ENCODE measurements at regions not wholly inside any gene's neighbourhood (a gene's known extent, or its start where the extent isn't known, plus 50 kb on each side); places are given as distances from the start of the nearest gene placed in this dataset.

DNA sequence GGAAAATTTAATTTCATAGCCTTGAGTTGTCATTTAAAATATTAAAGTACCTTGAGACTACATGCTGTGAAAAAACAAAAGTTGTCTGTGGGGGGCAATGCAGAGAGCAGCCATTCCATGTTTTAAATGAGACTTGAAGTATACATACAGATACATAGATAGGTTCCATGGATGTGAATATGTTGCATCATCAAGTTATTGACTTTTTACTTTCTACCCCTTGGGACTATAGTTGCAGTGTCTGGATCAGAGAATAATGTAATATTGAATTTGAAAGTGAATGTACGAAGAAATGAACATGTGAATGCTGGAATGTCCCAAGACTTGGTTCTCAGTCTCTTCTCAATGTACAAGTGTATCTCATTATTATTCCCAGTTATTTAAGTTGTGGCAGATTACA, 751.0 kb downstream of the MRPL39 start:
- ChIA-PET POLR2A (ENCODE audit: low non-redundant PET) (no interaction called here), CTCF (no interaction called here)
- DNase-seq (ENCODE audit: low spot score) = no peak
- TF ChIP-seq, protein P1, sequence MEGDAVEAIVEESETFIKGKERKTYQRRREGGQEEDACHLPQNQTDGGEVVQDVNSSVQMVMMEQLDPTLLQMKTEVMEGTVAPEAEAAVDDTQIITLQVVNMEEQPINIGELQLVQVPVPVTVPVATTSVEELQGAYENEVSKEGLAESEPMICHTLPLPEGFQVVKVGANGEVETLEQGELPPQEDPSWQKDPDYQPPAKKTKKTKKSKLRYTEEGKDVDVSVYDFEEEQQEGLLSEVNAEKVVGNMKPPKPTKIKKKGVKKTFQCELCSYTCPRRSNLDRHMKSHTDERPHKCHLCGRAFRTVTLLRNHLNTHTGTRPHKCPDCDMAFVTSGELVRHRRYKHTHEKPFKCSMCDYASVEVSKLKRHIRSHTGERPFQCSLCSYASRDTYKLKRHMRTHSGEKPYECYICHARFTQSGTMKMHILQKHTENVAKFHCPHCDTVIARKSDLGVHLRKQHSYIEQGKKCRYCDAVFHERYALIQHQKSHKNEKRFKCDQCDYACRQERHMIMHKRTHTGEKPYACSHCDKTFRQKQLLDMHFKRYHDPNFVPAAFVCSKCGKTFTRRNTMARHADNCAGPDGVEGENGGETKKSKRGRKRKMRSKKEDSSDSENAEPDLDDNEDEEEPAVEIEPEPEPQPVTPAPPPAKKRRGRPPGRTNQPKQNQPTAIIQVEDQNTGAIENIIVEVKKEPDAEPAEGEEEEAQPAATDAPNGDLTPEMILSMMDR (conservative IDR thresholded peaks at IDR 0.05; ENCODE audit: low read depth) = no peak
- H3K27ac ChIP-seq = no peak overlapping the region

DNA sequence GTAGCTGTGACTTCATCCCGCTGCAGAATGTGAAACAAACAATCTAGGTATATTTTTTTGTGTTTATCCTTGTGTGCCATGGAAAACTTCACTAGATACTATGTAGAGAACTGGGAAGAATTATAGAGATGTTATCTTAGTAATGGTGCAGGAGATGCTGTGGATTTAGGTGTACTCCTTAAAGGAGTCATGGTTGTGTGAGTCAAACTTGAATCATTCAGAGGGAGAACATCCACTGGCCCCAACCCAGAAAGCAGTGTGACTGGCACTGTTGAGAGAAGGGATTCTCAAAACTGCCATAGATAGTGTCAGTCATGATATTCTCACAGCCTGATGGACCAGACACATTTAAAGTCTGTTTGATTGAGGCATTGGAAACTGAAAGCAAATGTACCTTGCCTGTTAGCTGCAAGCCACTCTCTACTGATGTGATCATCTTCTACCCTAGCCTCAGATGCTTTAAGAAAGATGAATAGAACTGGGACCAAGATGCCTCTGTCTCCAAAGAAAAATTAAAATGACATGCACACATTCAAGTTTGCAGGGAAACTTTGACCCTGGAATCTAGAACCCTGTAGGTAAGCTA, 754.6 kb downstream of the MRPL39 start:
- DNase-seq (ENCODE audit: low spot score) = peak; percentile 5
- CTCF ChIA-PET = no interaction called here
- POLR2A ChIA-PET (ENCODE audit: low non-redundant PET) = no interaction called here
- H3K27ac ChIP-seq = no peak overlapping the region
- TF ChIP-seq, protein P1 (conservative IDR thresholded peaks at IDR 0.05; ENCODE audit: low read depth) = no peak

DNA sequence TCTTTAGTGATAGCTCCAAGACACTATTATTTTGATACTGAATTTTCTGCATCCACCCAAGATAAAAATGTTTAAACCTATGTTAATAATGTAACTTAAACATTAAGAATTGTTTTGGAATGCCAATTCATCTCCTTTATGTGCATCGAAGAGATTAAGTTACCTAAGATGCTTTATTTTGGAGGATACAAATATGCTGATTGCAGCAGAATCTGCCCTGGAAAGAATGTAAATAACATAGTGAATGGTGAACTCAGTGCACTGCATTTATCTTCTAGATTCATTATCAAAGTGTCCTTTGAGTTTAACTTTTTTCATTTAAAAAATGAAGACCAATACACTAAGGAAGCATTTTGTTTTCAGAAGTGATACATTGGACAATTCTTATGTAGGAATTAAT, 757.2 kb downstream of the MRPL39 start:
- TF ChIP-seq, protein P1 (conservative IDR thresholded peaks at IDR 0.05; ENCODE audit: low read depth) = no peak
- CTCF ChIA-PET = no interaction called here
- POLR2A ChIA-PET (ENCODE audit: low non-redundant PET) = no interaction called here

DNA sequence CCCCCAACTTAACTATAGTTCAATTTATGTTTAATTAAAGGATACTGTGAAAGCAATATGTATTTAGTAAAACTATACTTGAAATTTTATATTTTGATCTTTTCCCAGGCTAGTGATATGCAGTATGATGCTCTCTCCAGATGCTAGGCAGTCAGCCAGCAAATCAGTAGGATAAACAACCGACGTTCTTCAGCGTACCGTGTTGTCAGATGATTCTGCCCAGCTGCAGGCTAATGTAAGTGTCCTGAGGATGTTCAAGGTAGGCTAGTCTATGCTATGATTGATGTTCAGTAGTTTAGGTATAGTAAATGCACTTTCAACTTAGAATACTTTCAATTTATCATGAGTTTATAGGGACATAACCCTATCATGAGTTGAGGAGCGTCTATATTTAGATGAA, 762.6 kb downstream of the MRPL39 start:
- TF ChIP-seq, protein P1 (conservative IDR thresholded peaks at IDR 0.05; ENCODE audit: low read depth) = no peak
- ChIA-PET POLR2A (ENCODE audit: low non-redundant PET) (no interaction called here), CTCF (no interaction called here)
- no peak for DNase-seq (ENCODE audit: low spot score)
- H3K27ac ChIP-seq = no peak overlapping the region

More for the DNA sequence above, 757.2 kb downstream of the MRPL39 start:
- no peak overlapping the region for H3K27ac ChIP-seq
- no peak for DNase-seq (ENCODE audit: low spot score)

DNA sequence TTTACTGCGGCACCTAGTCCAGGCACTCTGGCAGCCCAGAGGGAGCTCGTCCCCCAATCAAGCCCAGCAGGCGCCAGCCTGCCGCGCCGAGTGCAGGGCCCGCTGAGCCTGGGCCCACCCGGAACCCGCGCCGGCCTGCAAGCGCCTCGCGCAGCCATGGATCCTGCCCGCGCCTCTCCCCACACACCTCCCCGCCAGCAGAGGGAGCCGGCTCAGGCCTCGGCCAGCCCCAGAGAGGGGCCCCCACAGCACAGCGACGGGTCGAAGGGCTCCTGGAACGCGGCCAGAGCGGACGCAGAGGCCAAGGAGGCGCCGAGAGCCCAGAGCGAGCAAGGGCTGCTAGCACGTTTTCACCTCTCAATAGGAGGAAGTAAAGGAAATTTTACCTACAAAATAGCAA, 767.0 kb downstream of the MRPL39 start:
- TF ChIP-seq, protein P1 (conservative IDR thresholded peaks at IDR 0.05; ENCODE audit: low read depth) = no peak
- POLR2A ChIA-PET (ENCODE audit: low non-redundant PET) = no interaction called here
- no peak for DNase-seq (ENCODE audit: low spot score)
- CTCF ChIA-PET = no interaction called here
- no peak overlapping the region for H3K27ac ChIP-seq

DNA sequence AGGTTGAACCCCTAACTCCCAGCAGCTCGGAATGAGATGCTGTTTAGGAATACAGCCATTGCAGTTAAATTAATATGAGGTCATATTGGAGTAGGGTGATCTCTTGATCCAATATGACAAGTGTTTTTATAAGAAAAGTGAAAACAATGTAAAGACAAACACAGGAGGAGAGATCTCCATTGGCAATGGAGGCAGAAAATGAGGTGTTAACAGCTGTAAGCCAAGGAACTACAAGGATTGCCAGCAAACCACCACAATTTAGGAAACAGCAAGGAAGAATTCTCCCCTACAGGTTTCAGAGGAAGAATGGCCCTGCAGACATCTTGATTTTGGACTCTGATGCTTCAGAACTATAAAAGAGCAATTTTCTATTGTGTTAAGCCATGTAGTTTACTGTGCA, 774.3 kb downstream of the MRPL39 start:
- H3K27ac ChIP-seq = no peak overlapping the region
- TF ChIP-seq, protein P1 (conservative IDR thresholded peaks at IDR 0.05; ENCODE audit: low read depth) = no peak
- ChIA-PET CTCF (no interaction called here), POLR2A (ENCODE audit: low non-redundant PET) (no interaction called here)
- DNase-seq (ENCODE audit: low spot score) = no peak

DNA sequence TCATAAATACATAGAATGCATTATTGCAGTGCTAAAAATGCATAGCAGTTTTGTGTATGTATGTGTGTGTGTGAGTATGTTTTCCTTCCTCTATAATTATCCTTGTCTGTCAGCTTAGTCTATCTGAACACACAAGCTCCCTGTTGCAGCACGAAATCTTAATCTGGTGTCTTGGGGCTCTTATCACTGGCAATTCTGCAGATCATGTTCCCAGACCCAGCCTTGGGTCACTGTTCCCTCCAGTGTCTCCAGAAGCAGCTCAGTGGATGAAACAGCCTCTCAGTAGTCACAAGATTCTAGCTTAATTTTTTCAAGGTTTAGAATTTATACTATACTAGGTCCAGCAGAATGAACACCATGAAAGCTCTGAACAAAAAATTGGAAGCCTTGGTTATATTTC, 777.9 kb downstream of the MRPL39 start:
- TF ChIP-seq, protein P1 (conservative IDR thresholded peaks at IDR 0.05; ENCODE audit: low read depth) = no peak
- no peak for DNase-seq (ENCODE audit: low spot score)
- POLR2A ChIA-PET (ENCODE audit: low non-redundant PET) = no interaction called here
- CTCF ChIA-PET = interaction anchor here (0.6 kb wide), 1 partner anchor 70 kb away, joined by 7 read pairs; no protein-coding TSS in a partner anchor
- no peak overlapping the region for H3K27ac ChIP-seq

Data from RWPE1 (cell line).